Adrenal gland (tissue), 9 donors: ENCODE measurements at regions not wholly inside any gene's neighbourhood (a gene's known extent, or its start where the extent isn't known, plus 50 kb on each side); places are given as distances from the start of the nearest gene placed in this dataset.

Experiments used
- DNase-seq, 7 donors: peaks; one replicate each; pipeline ENCODE4 v3.0.0-alpha.2; 2019 to 2020
- H3K27ac ChIP-seq, 5 donors: fragments of 200-600 bp; sonication (generic) in 4 of 5; 1 replicate in 3 of 5; 2 replicates in 2 of 5; pipeline versions ENCODE4 v1.5.1 to v1.8.0; 2016 to 2020; ENCODE audit warnings: mild to moderate bottlenecking in 1 of 5
- H3K27me3 ChIP-seq: fragments of 200-600 bp; 2 replicates; pipeline ENCODE4 v1.8.0; 2021
- H3K36me3 ChIP-seq, 2 donors: fragments of 200-600 bp; replicated peaks in 1 of 2; 1 replicate in 1 of 2; 2 replicates in 1 of 2; pipeline versions ENCODE4 v1.5.1 to v1.8.0; 2018 to 2022
- H3K4me1 ChIP-seq, 2 donors: fragments of 200-600 bp; replicated peaks in 1 of 2; 1 replicate in 1 of 2; 2 replicates in 1 of 2; pipeline versions ENCODE4 v1.5.1 to v1.8.0; 2018 to 2021
- H3K4me3 ChIP-seq, 4 donors: fragments of 200-600 bp; sonication (generic) in 3 of 4; one replicate each; pipeline ENCODE4 v1.5.1; 2016 to 2018
- H3K9me3 ChIP-seq, 3 donors: fragments of 200-600 bp; sonication (generic) in 1 of 3; replicated peaks in 1 of 3; 1 replicate in 2 of 3; 2 replicates in 1 of 3; pipeline versions ENCODE4 v1.5.1 to v1.8.0; 2016 to 2021
- POLR2A ChIP-seq, 2 donors: fragments of 450-650 bp; IDR thresholded peaks; one replicate each; pipeline ENCODE4 v1.6.1; 2017; ENCODE audit warnings: antibody characterized with exemption in 2 of 2, mild to moderate bottlenecking in 2 of 2, moderate library complexity in 1 of 2
- WGBS, 4 donors: extraction: QIAGEN DNeasy Blood & Tissue Kit in 2 of 4; methylation state at CpG; one replicate each; pipeline versions ENCODE4 v1.1.5 to v1.1.7; 2013 to 2017; 5-methylcytosine and 5-hydroxymethylcytosine counted together
- intact Hi-C, 2 donors: fragments of 100-400 bp; cut with DNase I; formaldehyde crosslinking; loops; one replicate each; pipeline versions ENCODE4 v1.14.1 to v1.15.0; 2022 to 2023
- TF ChIP-seq, protein P1 (sequence below), 6 experiments: fragments of 450-650 bp in 4 of 6; fragments of 200-600 bp in 2 of 6; sonication (generic) in 1 of 6; IDR thresholded peaks; 1 replicate in 5 of 6; 2 replicates in 1 of 6; pipeline versions ENCODE4 v1.5.1 to v1.8.0; 2016 to 2021; ENCODE audit warnings: antibody characterized with exemption in 6 of 6, mild to moderate bottlenecking in 2 of 6, moderate library complexity in 1 of 6
- donor health status: healthy with polysubstance abuse.
- donor health status: Bipolar disorder and iron deficiency.
- donor health status: DM: yes; HTN: yes; CAD: no.
- donor health status: DM: no; HTN: no; CAD: no.
- donor health status: DM: no; HTN: no; CAD: no.

DNA sequence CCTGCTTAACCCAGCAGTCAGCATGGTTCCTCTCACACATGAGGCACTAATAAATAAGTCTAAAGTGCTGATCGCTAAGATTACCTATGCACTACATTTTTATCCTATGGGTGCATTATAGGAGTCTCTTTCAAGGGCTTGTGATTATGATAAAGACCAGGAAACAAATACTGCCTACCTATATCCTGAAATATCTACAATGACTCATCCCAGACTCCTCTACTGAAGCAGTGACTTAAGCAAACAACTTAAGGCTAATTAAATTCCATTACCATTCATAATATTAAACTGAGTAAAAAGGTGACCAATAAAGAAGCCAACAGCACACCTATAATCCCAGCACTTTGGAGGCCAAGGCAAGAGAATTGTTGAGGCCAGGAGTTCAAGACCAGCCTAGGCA, 338.4 kb downstream of the DNAH5 start:
- 68 to 90% (median 87%) methylated on average over 1 of the region's 1 CpG for WGBS, 4 donors
- DNase-seq, result no peak
- TF ChIP-seq POLR2A (IDR thresholded peaks at IDR 0.05), result no peak
- TF ChIP-seq, protein P1, sequence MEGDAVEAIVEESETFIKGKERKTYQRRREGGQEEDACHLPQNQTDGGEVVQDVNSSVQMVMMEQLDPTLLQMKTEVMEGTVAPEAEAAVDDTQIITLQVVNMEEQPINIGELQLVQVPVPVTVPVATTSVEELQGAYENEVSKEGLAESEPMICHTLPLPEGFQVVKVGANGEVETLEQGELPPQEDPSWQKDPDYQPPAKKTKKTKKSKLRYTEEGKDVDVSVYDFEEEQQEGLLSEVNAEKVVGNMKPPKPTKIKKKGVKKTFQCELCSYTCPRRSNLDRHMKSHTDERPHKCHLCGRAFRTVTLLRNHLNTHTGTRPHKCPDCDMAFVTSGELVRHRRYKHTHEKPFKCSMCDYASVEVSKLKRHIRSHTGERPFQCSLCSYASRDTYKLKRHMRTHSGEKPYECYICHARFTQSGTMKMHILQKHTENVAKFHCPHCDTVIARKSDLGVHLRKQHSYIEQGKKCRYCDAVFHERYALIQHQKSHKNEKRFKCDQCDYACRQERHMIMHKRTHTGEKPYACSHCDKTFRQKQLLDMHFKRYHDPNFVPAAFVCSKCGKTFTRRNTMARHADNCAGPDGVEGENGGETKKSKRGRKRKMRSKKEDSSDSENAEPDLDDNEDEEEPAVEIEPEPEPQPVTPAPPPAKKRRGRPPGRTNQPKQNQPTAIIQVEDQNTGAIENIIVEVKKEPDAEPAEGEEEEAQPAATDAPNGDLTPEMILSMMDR (IDR thresholded peaks at IDR 0.05), result no peak
- H3K4me1 ChIP-seq, result no peaks in the 10 kb centered on the region
- intact Hi-C loops, result no loop called here
- no peaks in the 10 kb centered on the region for H3K27me3 ChIP-seq
- no peak overlapping the region for H3K27ac ChIP-seq
- no peaks in the 10 kb centered on the region for H3K9me3 ChIP-seq
- H3K36me3 ChIP-seq, result no peaks in the 10 kb centered on the region
- H3K4me3 ChIP-seq, result no peak overlapping the region

DNA sequence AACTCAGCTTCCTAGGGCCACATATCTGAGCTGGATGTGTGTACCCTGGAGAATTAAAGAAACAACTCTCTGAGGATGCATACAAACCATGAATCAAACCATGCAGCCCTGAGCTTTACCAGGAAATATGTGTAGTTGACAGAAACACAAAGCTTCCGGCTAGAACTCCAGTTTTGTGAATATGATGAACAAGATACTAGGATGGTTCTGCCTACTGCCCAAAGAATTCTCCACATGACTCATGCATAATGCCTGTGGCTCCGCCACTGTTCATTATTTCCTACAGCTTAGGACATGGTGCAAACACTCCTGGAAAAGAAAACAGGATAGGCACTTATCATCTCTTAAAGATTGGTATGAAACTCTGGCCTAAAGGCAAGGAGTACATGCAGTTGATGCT, 343.4 kb downstream of the DNAH5 start:
- DNase-seq, result no peak
- WGBS, 4 donors, result 59 to 95% (median 78%) methylated on average over 2 of the region's 2 CpGs
- Histone ChIP-seq H3K4me1 (no peaks in the 10 kb centered on the region), H3K4me3 (no peak overlapping the region), H3K27me3 (no peaks in the 10 kb centered on the region), H3K27ac (no peak overlapping the region), H3K9me3 (no peaks in the 10 kb centered on the region), H3K36me3 (no peaks in the 10 kb centered on the region)
- intact Hi-C loops, result no loop called here
- TF ChIP-seq, protein P1 (IDR thresholded peaks at IDR 0.05), result no peak
- no peak for TF ChIP-seq POLR2A (IDR thresholded peaks at IDR 0.05)

DNA sequence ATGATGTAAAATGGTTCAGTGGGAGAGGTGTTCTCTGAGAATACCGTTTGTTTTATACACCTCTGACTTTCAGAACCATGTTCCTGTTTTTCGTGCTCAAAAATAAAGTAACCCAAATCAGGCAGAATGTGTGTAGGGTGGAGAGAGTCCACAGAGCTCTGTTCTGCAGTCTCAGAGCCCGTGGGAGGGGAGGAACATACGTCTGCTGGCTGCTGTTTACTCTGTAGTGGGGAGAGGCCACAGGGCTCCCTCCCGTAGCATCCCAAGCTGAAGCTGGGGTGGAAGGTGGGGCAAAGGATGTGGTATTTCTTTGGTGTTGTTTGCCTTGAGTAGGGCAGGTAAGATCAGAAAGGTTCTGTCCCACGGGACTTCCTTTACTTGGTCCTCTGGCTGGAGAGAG, 348.5 kb downstream of the DNAH5 start:
- H3K4me3 ChIP-seq, result no peak overlapping the region
- H3K4me1 ChIP-seq, result no peaks in the 10 kb centered on the region
- TF ChIP-seq POLR2A (IDR thresholded peaks at IDR 0.05), result no peak
- TF ChIP-seq, protein P1 (IDR thresholded peaks at IDR 0.05), result no peak
- H3K36me3 ChIP-seq, result no peaks in the 10 kb centered on the region
- no peak overlapping the region for H3K27ac ChIP-seq
- 41 to 61% (median 57%) methylated on average over 6 of the region's 6 CpGs for WGBS, 4 donors
- no peak for DNase-seq
- intact Hi-C loops, result no loop called here
- no peaks in the 10 kb centered on the region for H3K27me3 ChIP-seq
- no peaks in the 10 kb centered on the region for H3K9me3 ChIP-seq

DNA sequence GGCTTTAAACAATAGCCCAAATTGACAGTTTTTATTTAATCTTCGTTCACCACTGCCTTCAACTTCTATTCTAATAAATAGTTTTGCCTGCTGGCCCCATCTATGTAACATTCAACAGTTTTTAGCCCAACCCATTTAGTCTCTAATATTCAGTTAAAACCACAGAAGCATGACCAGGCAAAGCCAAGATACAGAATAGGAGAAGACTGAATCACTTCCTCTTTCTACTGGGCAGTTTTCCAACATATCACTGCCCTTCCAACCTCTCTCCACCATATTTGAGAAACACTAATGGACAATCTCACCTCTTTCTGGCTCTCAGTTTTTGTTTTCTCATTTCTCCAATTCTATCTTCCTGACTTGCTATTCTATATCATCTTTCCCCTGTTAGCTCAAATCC, 352.9 kb downstream of the DNAH5 start:
- no peaks in the 10 kb centered on the region for H3K36me3 ChIP-seq
- no peak for DNase-seq
- H3K27me3 ChIP-seq, result no peaks in the 10 kb centered on the region
- H3K4me3 ChIP-seq, result no peak overlapping the region
- WGBS, 4 donors, result 33 to 60% (median 42%) methylated on average over 1 of the region's 1 CpG
- H3K4me1 ChIP-seq, result no peaks in the 10 kb centered on the region
- no peak for TF ChIP-seq POLR2A (IDR thresholded peaks at IDR 0.05)
- TF ChIP-seq, protein P1 (IDR thresholded peaks at IDR 0.05), result no peak
- H3K9me3 ChIP-seq, result no peaks in the 10 kb centered on the region
- H3K27ac ChIP-seq, result no peak overlapping the region
- intact Hi-C loops, result no loop called here
